H9 (cell line): ENCODE measurements at regions not wholly inside any gene's neighbourhood (a gene's known extent, or its start where the extent isn't known, plus 50 kb on each side); places are given as distances from the start of the nearest gene placed in this dataset.
A peak's percentile ranks its signal among the peaks of the same experiment; 100 is the strongest.

Source experiments
- DNase-seq: peaks from one replicate; pipeline ENCODE4 v3.0.0-alpha.2; 2017
- H2AFZ ChIP-seq: one replicate; pipeline ENCODE4 v1.6.1; 2013; ENCODE audit warnings: mild to moderate bottlenecking, low read length, control low read depth, moderate library complexity
- H2AK5ac ChIP-seq: 2 replicates; pipeline ENCODE4 v1.6.1; 2013; ENCODE audit warnings: low read length, control low read depth, mixed read lengths; ENCODE audit not compliant: insufficient read length
- H2BK120ac ChIP-seq: one replicate; pipeline ENCODE4 v1.6.1; 2013; ENCODE audit warnings: low read depth, mild to moderate bottlenecking, low read length, control low read depth, inconsistent platforms; ENCODE audit not compliant: poor library complexity, severe bottlenecking
- H2BK12ac ChIP-seq: 2 replicates; pipeline ENCODE4 v1.6.1; 2013; ENCODE audit warnings: low read length, control low read depth, mixed read lengths, low read depth; ENCODE audit not compliant: insufficient read length
- H2BK15ac ChIP-seq: 2 replicates; pipeline ENCODE4 v1.6.1; 2013; ENCODE audit warnings: low read depth, low read length, control low read depth
- H2BK20ac ChIP-seq: one replicate; pipeline ENCODE4 v1.6.1; 2013; ENCODE audit warnings: low read depth, mild to moderate bottlenecking, low read length, control low read depth, inconsistent platforms; ENCODE audit not compliant: poor library complexity, severe bottlenecking
- H2BK5ac ChIP-seq: 2 replicates; pipeline ENCODE4 v1.6.1; 2013; ENCODE audit warnings: low read length, control low read depth, mixed read lengths; ENCODE audit not compliant: insufficient read length
- H3K14ac ChIP-seq: 2 replicates; pipeline ENCODE4 v1.6.1; 2013; ENCODE audit warnings: low read length, control low read depth; ENCODE audit not compliant: insufficient read depth
- H3K18ac ChIP-seq: 2 replicates; pipeline ENCODE4 v1.6.1; 2013; ENCODE audit warnings: low read depth, mild to moderate bottlenecking, mixed read lengths, low read length, control low read depth; ENCODE audit not compliant: insufficient read length
- H3K23ac ChIP-seq: 2 replicates; pipeline ENCODE4 v1.6.1; 2013; ENCODE audit warnings: low read length, control low read depth, mixed read lengths, low read depth; ENCODE audit not compliant: insufficient read length
- H3K23me2 ChIP-seq: 2 replicates; pipeline ENCODE4 v1.6.1; 2013; ENCODE audit warnings: low read depth, mild to moderate bottlenecking, mixed read lengths, low read length, control low read depth; ENCODE audit not compliant: insufficient read length, poor library complexity, severe bottlenecking
- H3K27ac ChIP-seq: 2 replicates; pipeline ENCODE4 v1.5.1; 2013; ENCODE audit warnings: low read length, control low read depth, mixed read lengths, low read depth; ENCODE audit not compliant: insufficient read length
- H3K27me3 ChIP-seq: 2 replicates; pipeline ENCODE4 v1.6.1; 2013; ENCODE audit warnings: low read length, control low read depth, inconsistent platforms; ENCODE audit not compliant: insufficient read depth
- H3K4ac ChIP-seq: 2 replicates; pipeline ENCODE4 v1.6.1; 2013; ENCODE audit warnings: low read depth, mild to moderate bottlenecking, control low read depth, inconsistent platforms, low read length, moderate library complexity
- H3K4me1 ChIP-seq: 2 replicates; pipeline ENCODE4 v1.6.1; 2013; ENCODE audit warnings: low read length, control low read depth, inconsistent platforms; ENCODE audit not compliant: insufficient read depth
- H3K4me2 ChIP-seq: 2 replicates; pipeline ENCODE4 v1.6.1; 2013; ENCODE audit warnings: low read length, control low read depth, mixed read lengths; ENCODE audit not compliant: insufficient read length, insufficient read depth
- H3K56ac ChIP-seq: 2 replicates; pipeline ENCODE4 v1.6.1; 2013; ENCODE audit warnings: low read depth, mild to moderate bottlenecking, mixed read lengths, low read length, control low read depth; ENCODE audit not compliant: insufficient read length
- H3K79me1 ChIP-seq: 2 replicates; pipeline ENCODE4 v1.6.1; 2013; ENCODE audit warnings: low read depth, mild to moderate bottlenecking, moderate library complexity, low read length, control low read depth, inconsistent platforms; ENCODE audit not compliant: insufficient read depth, poor library complexity, severe bottlenecking
- H3K79me2 ChIP-seq: 2 replicates; pipeline ENCODE4 v1.6.1; 2013; ENCODE audit warnings: low read length, control low read depth, inconsistent platforms; ENCODE audit not compliant: insufficient read depth
- H3K9ac ChIP-seq: 2 replicates; pipeline ENCODE4 v1.6.1; 2013; ENCODE audit warnings: low read length, control low read depth, mixed read lengths; ENCODE audit not compliant: insufficient read length; ENCODE audit errors: extremely low read depth
- H3K9me3 ChIP-seq: one replicate; pipeline ENCODE4 v1.6.1; 2013; ENCODE audit warnings: low read depth, low read length, inconsistent platforms; ENCODE audit not compliant: control insufficient read depth
- H3T11ph ChIP-seq: one replicate; pipeline ENCODE4 v1.6.1; 2013; ENCODE audit warnings: mild to moderate bottlenecking, low read length, control low read depth, inconsistent platforms
- H4K20me1 ChIP-seq: one replicate; pipeline ENCODE4 v1.6.1; 2013; ENCODE audit not compliant: control insufficient read depth, insufficient read length, insufficient read depth
- H4K5ac ChIP-seq: 2 replicates; pipeline ENCODE4 v1.6.1; 2013; ENCODE audit warnings: low read depth, mild to moderate bottlenecking, mixed read lengths, low read length, control low read depth; ENCODE audit not compliant: insufficient read length
- H4K8ac ChIP-seq: replicated peaks from 2 replicates; pipeline ENCODE4 v1.6.1; 2013; ENCODE audit warnings: low read length, control low read depth, mixed read lengths, low read depth; ENCODE audit not compliant: insufficient read length
- H4K91ac ChIP-seq: 2 replicates; pipeline ENCODE4 v1.6.1; 2013; ENCODE audit warnings: low read depth, mild to moderate bottlenecking, moderate library complexity, mixed read lengths, low read length, control low read depth; ENCODE audit not compliant: insufficient read length
- H3K27ac Mint-ChIP-seq, 3 experiments: 2 replicates in 2 of 3; 3 replicates in 1 of 3; pipeline ENCODE4 v1.8.0; 2020 to 2021; ENCODE audit warnings: mixed read lengths in 3 of 3, mild to moderate bottlenecking in 1 of 3, moderate library complexity in 1 of 3
- H3K27me3 Mint-ChIP-seq: 2 replicates; pipeline ENCODE4 v1.8.0; 2021; ENCODE audit warnings: low read depth, mild to moderate bottlenecking, moderate library complexity, mixed read lengths
- H3K36me3 Mint-ChIP-seq, 3 experiments: 2 replicates in 2 of 3; 3 replicates in 1 of 3; pipeline ENCODE4 v1.8.0; 2020 to 2021; ENCODE audit warnings: low read depth in 3 of 3, mixed read lengths in 3 of 3; ENCODE audit not compliant: insufficient read depth in 1 of 3
- H3K4me1 Mint-ChIP-seq, 2 experiments: 2 replicates each; pipeline ENCODE4 v1.8.0; 2020; ENCODE audit warnings: mixed read lengths in 2 of 2
- H3K4me3 Mint-ChIP-seq, 2 experiments: 2 replicates in 1 of 2; 3 replicates in 1 of 2; pipeline ENCODE4 v1.8.0; 2020 to 2021; ENCODE audit warnings: mild to moderate bottlenecking in 2 of 2, mixed read lengths in 2 of 2, moderate library complexity in 1 of 2
- H3K9me3 Mint-ChIP-seq, 2 experiments: 2 replicates in 1 of 2; 3 replicates in 1 of 2; pipeline ENCODE4 v1.8.0; 2020; ENCODE audit warnings: mild to moderate bottlenecking in 2 of 2, mixed read lengths in 2 of 2, moderate library complexity in 1 of 2
- CTCF ChIP-seq: fragments of 200-600 bp; sonication (generic); conservative IDR thresholded peaks from 3 replicates; pipeline ENCODE4 v1.8.0; 2021; ENCODE audit warnings: antibody characterized with exemption, mild to moderate bottlenecking
- WGBS: extraction: QIAGEN DNeasy Blood & Tissue Kit; methylation state at CpG from one replicate; pipeline ENCODE4 v1.1.7; 2013; ENCODE audit warnings: missing lambda C conversion rate, low lambda C conversion rate, mixed read lengths; ENCODE audit not compliant: insufficient read length; ENCODE audit errors: extremely low coverage; 5-methylcytosine and 5-hydroxymethylcytosine counted together

- Mint-ChIP-seq H3K27ac (no peak overlapping the region), H3K4me3 (no peak overlapping the region), H3K4me1 (peaks cover 5% of the 10 kb centered on the region in 2 experiments), H3K27me3 (no peaks in the 10 kb centered on the region; the same call in 1 of the 2 replicates), H3K36me3 (no peaks in the 10 kb centered on the region; a peak in 1 of 7 replicates), H3K9me3 (no peaks in the 10 kb centered on the region; a peak in 1 of 5 replicates)
- no peaks in the 10 kb centered on the region for H3K79me1 ChIP-seq
- no peaks in the 10 kb centered on the region for H4K20me1 ChIP-seq
- no peak overlapping the region for H4K91ac ChIP-seq
- no CpG with 5 or more reads among the region's 3 CpGs for WGBS
- H2BK15ac ChIP-seq = no peak overlapping the region; the same call in 1 of the 2 replicates
- H3K23me2 ChIP-seq = no peaks in the 10 kb centered on the region
- H3K14ac ChIP-seq = no peak overlapping the region
- H4K5ac ChIP-seq = no peak overlapping the region
- no peaks in the 10 kb centered on the region for H3K27me3 ChIP-seq
- H3K4me2 ChIP-seq = no peak overlapping the region
- TF ChIP-seq CTCF = no peak
- no peak overlapping the region for H3K56ac ChIP-seq
- no peak overlapping the region for H2BK5ac ChIP-seq
- H3T11ph ChIP-seq = no peak overlapping the region
- no peak for DNase-seq
- no peak overlapping the region for H3K4ac ChIP-seq
- 0 out of 2 replicates have a peak, but pooled peaks cover 2% of the 10 kb centered on the region for H3K4me1 ChIP-seq
- H2AK5ac ChIP-seq = no peak overlapping the region
- H2AFZ ChIP-seq = no peak overlapping the region
- H3K9ac ChIP-seq = no peak overlapping the region
- H2BK20ac ChIP-seq = no peak overlapping the region
- H3K18ac ChIP-seq = no peak overlapping the region
- no peak overlapping the region for H3K23ac ChIP-seq
- peak overlapping the region; percentile 87 for H4K8ac ChIP-seq
- no peak overlapping the region for H2BK120ac ChIP-seq
- H3K27ac ChIP-seq = no peak overlapping the region
- H3K79me2 ChIP-seq = no peaks in the 10 kb centered on the region
- H3K9me3 ChIP-seq = no peaks in the 10 kb centered on the region
- H2BK12ac ChIP-seq = no peak overlapping the region
These were observed 165.5 kb downstream of the TFAP2B start for GRCh38 chr6:50984135-50984534.
